IMR-90 (cell line): ENCODE measurements at regions not wholly inside any gene's neighbourhood (a gene's known extent, or its start where the extent isn't known, plus 50 kb on each side); places are given as distances from the start of the nearest gene placed in this dataset.

Experiments
- ATAC-seq: fragments of 200-7000 bp; cut with Tn5 transposase; 2 replicates; pipeline ENCODE4 v1.9.1; 2020; ENCODE audit warnings: low read depth, mild to moderate bottlenecking, moderate library complexity
- BruUV-seq: library from RNA; stranded (reverse); fragments of 400-500 nt; replicated peaks from 2 replicates; lab custom pipeline; 2021; lab: Mats Ljungman, UMichigan
- CTCF ChIA-PET: fragments of 300-600 bp; formaldehyde crosslinking; extraction: SDS; loops from one replicate; lab custom pipeline; 2021; ENCODE audit warnings: antibody characterized with exemption; lab: Yijun Ruan, JAX
- POLR2A ChIA-PET: fragments of 300-600 bp; sonication (Branson Sonifier 250); formaldehyde crosslinking; loops from one replicate; lab custom pipeline; 2022; ENCODE audit warnings: antibody characterized with exemption; ENCODE audit not compliant: unreplicated experiment; lab: Charles Lee
- DNase-seq: peaks from one replicate; pipeline ENCODE4 v3.0.0; 2013
- H2AFZ ChIP-seq: replicated peaks from 2 replicates; pipeline ENCODE3; 2013; ENCODE audit warnings: low read length, mild to moderate bottlenecking; ENCODE audit not compliant: poor library complexity
- H2AK5ac ChIP-seq: 2 replicates; pipeline ENCODE4 v1.6.1; 2013; ENCODE audit warnings: low read depth, low read length, inconsistent platforms
- H2AK9ac ChIP-seq: replicated peaks from 2 replicates; pipeline ENCODE3; 2013; ENCODE audit warnings: mild to moderate bottlenecking, low read depth, low read length, moderate library complexity; ENCODE audit not compliant: poor library complexity
- H2BK120ac ChIP-seq: 2 replicates; pipeline ENCODE4 v1.6.1; 2013; ENCODE audit warnings: low read depth, low read length, inconsistent platforms
- H2BK15ac ChIP-seq: 3 replicates; pipeline ENCODE4 v1.6.1; 2013; ENCODE audit warnings: low read depth, low read length, inconsistent platforms
- H2BK20ac ChIP-seq: 2 replicates; pipeline ENCODE4 v1.6.1; 2013; ENCODE audit warnings: low read depth, mild to moderate bottlenecking, inconsistent platforms, low read length, moderate library complexity
- H2BK5ac ChIP-seq: 2 replicates; pipeline ENCODE4 v1.6.1; 2013; ENCODE audit warnings: mild to moderate bottlenecking, low read depth, low read length, inconsistent platforms; ENCODE audit not compliant: poor library complexity, severe bottlenecking
- H3K14ac ChIP-seq: replicated peaks from 2 replicates; pipeline ENCODE4 v1.6.1; 2013; ENCODE audit warnings: low read depth, low read length, inconsistent platforms
- H3K18ac ChIP-seq: 2 replicates; pipeline ENCODE4 v1.6.1; 2013; ENCODE audit warnings: low read depth, low read length, control low read depth
- H3K23ac ChIP-seq: 2 replicates; pipeline ENCODE4 v1.6.1; 2013; ENCODE audit warnings: low read depth, low read length, inconsistent platforms
- H3K27ac ChIP-seq: 2 replicates; pipeline ENCODE4 v1.5.1; 2013; ENCODE audit warnings: mild to moderate bottlenecking, control low read depth, low read length; ENCODE audit not compliant: insufficient read depth
- H3K27me3 ChIP-seq: 2 replicates; pipeline ENCODE4 v1.6.1; 2013; ENCODE audit warnings: low read length; ENCODE audit not compliant: control insufficient read depth, insufficient read depth
- H3K36me3 ChIP-seq: 2 replicates; pipeline ENCODE4 v1.6.1; 2013; ENCODE audit warnings: low read length, mixed read lengths; ENCODE audit not compliant: control insufficient read depth, insufficient read depth
- H3K4ac ChIP-seq: 2 replicates; pipeline ENCODE4 v1.6.1; 2013; ENCODE audit warnings: low read depth, low read length, inconsistent platforms
- H3K4me1 ChIP-seq: 2 replicates; pipeline ENCODE4 v1.6.1; 2013; ENCODE audit warnings: low read length, mixed read lengths; ENCODE audit not compliant: control insufficient read depth, insufficient read depth
- H3K4me2 ChIP-seq: 2 replicates; pipeline ENCODE4 v1.6.1; 2013; ENCODE audit warnings: low read depth, mild to moderate bottlenecking, control low read depth, low read length, moderate library complexity
- H3K4me3 ChIP-seq: 2 replicates; pipeline ENCODE4 v1.5.1; 2013; ENCODE audit warnings: low read depth, mild to moderate bottlenecking, control low read depth, low read length, moderate library complexity; ENCODE audit not compliant: insufficient read depth
- H3K56ac ChIP-seq: 2 replicates; pipeline ENCODE4 v1.6.1; 2013; ENCODE audit warnings: low read length, inconsistent platforms; ENCODE audit not compliant: insufficient read depth; ENCODE audit errors: extremely low read depth
- H3K79me1 ChIP-seq, 2 experiments: 2 replicates each; pipeline ENCODE4 v1.6.1; 2013; ENCODE audit warnings: low read length in 2 of 2, inconsistent platforms in 1 of 2, low read depth in 1 of 2
- H3K9ac ChIP-seq: 2 replicates; pipeline ENCODE4 v1.6.1; 2013; ENCODE audit warnings: low read depth, low read length, control low read depth
- H3K9me1 ChIP-seq: 2 replicates; pipeline ENCODE4 v1.6.1; 2013; ENCODE audit warnings: low read length, inconsistent platforms; ENCODE audit not compliant: insufficient read depth
- H3K9me3 ChIP-seq: 2 replicates; pipeline ENCODE4 v1.6.1; 2013; ENCODE audit warnings: low read length; ENCODE audit not compliant: control insufficient read depth, insufficient read depth
- H4K20me1 ChIP-seq: 2 replicates; pipeline ENCODE4 v1.6.1; 2013; ENCODE audit warnings: low read length, inconsistent platforms; ENCODE audit not compliant: insufficient read depth
- H4K5ac ChIP-seq: 2 replicates; pipeline ENCODE4 v1.6.1; 2013; ENCODE audit warnings: mild to moderate bottlenecking, low read depth, low read length, control low read depth
- H4K8ac ChIP-seq, 2 experiments: 2 replicates each; pipeline ENCODE4 v1.6.1; 2013; ENCODE audit warnings: low read depth in 2 of 2, low read length in 2 of 2, control low read depth in 1 of 2, inconsistent platforms in 1 of 2
- H4K91ac ChIP-seq: 2 replicates; pipeline ENCODE4 v1.6.1; 2013; ENCODE audit warnings: low read depth, low read length, inconsistent platforms; ENCODE audit not compliant: insufficient read depth
- BHLHE40 ChIP-seq: fragments of 150-350 bp; IDR thresholded peaks from 2 replicates; pipeline ENCODE4 v1.6.1; 2016; ENCODE audit warnings: mild to moderate bottlenecking, low read depth, low read length
- CEBPB ChIP-seq: IDR thresholded peaks from 2 replicates; pipeline ENCODE4 v1.6.1; 2012; ENCODE audit warnings: low read depth, low read length, improper control_type of control experiment
- CHD1 ChIP-seq: IDR thresholded peaks from 2 replicates; pipeline ENCODE4 v1.6.1; 2012; ENCODE audit warnings: low read depth, low read length, improper control_type of control experiment
- CTCF ChIP-seq: conservative IDR thresholded peaks from 2 replicates; pipeline ENCODE4 v1.5.1; 2012; ENCODE audit warnings: mild to moderate bottlenecking, low read depth, low read length, improper control_type of control experiment
- ELK1 ChIP-seq: fragments of 150-350 bp; IDR thresholded peaks from 2 replicates; pipeline ENCODE4 v1.6.1; 2016; ENCODE audit warnings: low read depth, mild to moderate bottlenecking, low read length, moderate library complexity, borderline replicate concordance
- FOS ChIP-seq: fragments of 150-350 bp; IDR thresholded peaks from 2 replicates; pipeline ENCODE4 v1.6.1; 2016; ENCODE audit warnings: low read depth, low read length
- MAFK ChIP-seq: IDR thresholded peaks from 2 replicates; pipeline ENCODE4 v1.6.1; 2012; ENCODE audit warnings: low read depth, low read length, improper control_type of control experiment
- MAZ ChIP-seq: IDR thresholded peaks from 2 replicates; pipeline ENCODE4 v1.6.1; 2012; ENCODE audit warnings: low read depth, mild to moderate bottlenecking, low read length, improper control_type of control experiment, moderate library complexity, borderline replicate concordance
- MXI1 ChIP-seq: IDR thresholded peaks from 2 replicates; pipeline ENCODE4 v1.6.1; 2012; ENCODE audit warnings: low read depth, mild to moderate bottlenecking, low read length, moderate library complexity, borderline replicate concordance
- NFE2L2 ChIP-seq: fragments of 150-350 bp; IDR thresholded peaks from 2 replicates; pipeline ENCODE4 v1.6.1; 2016; ENCODE audit warnings: low read depth, mild to moderate bottlenecking, low read length
- POLR2A ChIP-seq: IDR thresholded peaks from 2 replicates; pipeline ENCODE4 v1.6.1; 2012; ENCODE audit warnings: mild to moderate bottlenecking, low read depth, low read length
- RAD21 ChIP-seq: IDR thresholded peaks from 2 replicates; pipeline ENCODE4 v1.6.1; 2012; ENCODE audit warnings: low read length, improper control_type of control experiment
- RCOR1 ChIP-seq: IDR thresholded peaks from 2 replicates; pipeline ENCODE4 v1.6.1; 2012; ENCODE audit warnings: mild to moderate bottlenecking, low read length, improper control_type of control experiment; ENCODE audit not compliant: insufficient replicate concordance
- RFX5 ChIP-seq: IDR thresholded peaks from 2 replicates; pipeline ENCODE4 v1.8.0; 2012; ENCODE audit warnings: low read depth, mild to moderate bottlenecking, low read length, moderate library complexity
- SMC3 ChIP-seq: fragments of 150-350 bp; IDR thresholded peaks from 2 replicates; pipeline ENCODE4 v1.6.1; 2016; ENCODE audit warnings: low read depth, mild to moderate bottlenecking, antibody characterized with exemption, low read length, moderate library complexity
- USF2 ChIP-seq: fragments of 150-350 bp; IDR thresholded peaks from 2 replicates; pipeline ENCODE4 v1.6.1; 2017; ENCODE audit warnings: mild to moderate bottlenecking, antibody characterized with exemption, low read length, low read depth
- WGBS, 2 experiments: methylation state at CpG; one replicate each; pipeline versions ENCODE4 v1.1.5 to v1.1.7; 2013; ENCODE audit warnings: missing lambda C conversion rate in 2 of 2; ENCODE audit not compliant: insufficient read length in 1 of 2; ENCODE audit errors: extremely low coverage in 2 of 2; 5-methylcytosine and 5-hydroxymethylcytosine counted together
- dilution Hi-C: fragments of 300-500 bp; cut with HindIII; formaldehyde crosslinking; loops from one replicate; pipeline ENCODE4 v1.14.3; 2018; ENCODE audit warnings: low sequenced_read_pairs; ENCODE audit not compliant: unreplicated experiment
- in situ Hi-C: fragments of 300-500 bp; cut with MboI; formaldehyde crosslinking; loops from 3 replicates; pipeline ENCODE4 v1.14.3; 2019; ENCODE audit warnings: low sequenced_read_pairs, inconsistent platforms, mixed read lengths
- intact Hi-C: fragments of 100-400 bp; cut with micrococcal nuclease; formaldehyde crosslinking; loops from 2 replicates; pipeline ENCODE4 v1.10.0; 2022

DNA sequence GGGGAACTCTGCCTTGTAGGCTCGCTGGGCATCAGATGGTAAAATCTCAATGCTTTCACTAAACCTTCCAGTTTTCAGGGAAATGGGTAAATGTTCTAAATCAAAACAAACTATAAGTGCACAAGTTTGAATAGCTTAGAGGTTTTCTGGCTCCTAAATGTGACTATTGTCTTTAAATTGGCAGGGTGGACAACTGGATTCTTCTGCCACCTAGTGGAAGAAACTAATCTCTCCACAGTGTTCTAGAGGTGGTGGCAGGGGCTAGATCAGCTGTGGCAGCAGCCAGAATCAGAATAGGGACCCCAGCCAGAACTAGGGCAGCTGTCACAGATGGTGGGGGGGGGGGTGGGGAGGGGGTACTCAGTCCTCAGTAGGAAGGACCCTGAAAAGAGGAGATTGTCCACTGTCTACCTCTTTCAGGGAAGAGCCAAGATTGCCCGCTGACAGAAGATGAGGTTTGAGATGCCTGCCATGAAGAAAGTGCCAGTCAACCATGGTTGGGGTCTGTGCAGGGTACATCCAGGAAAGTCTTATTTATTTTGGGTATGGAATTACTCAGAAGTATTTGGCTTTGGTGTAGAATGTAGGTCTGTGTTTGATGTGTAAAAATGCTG, 201.4 kb downstream of the CCNG2 start:
- Histone ChIP-seq H4K8ac (no peak overlapping the region), H3K27ac (no peak overlapping the region), H2BK5ac (no peak overlapping the region), H3K23ac (no peak overlapping the region), H3K9me3 (no peaks in the 10 kb centered on the region), H3K4me1 (no peaks in the 10 kb centered on the region), H3K79me1 (no peaks in the 10 kb centered on the region), H3K18ac (no peak overlapping the region), H3K14ac (no peak overlapping the region), H4K91ac (no peak overlapping the region), H2AFZ (no peak overlapping the region), H2BK20ac (no peak overlapping the region), H2BK15ac (no peak overlapping the region), H4K20me1 (no peaks in the 10 kb centered on the region), H2BK120ac (no peak overlapping the region), H3K4ac (no peak overlapping the region), H3K4me3 (no peak overlapping the region), H3K56ac (no peak overlapping the region), H3K9me1 (no peaks in the 10 kb centered on the region), H3K36me3 (no peaks in the 10 kb centered on the region), H3K27me3 (peaks cover 5% of the 10 kb centered on the region), H2AK5ac (no peak overlapping the region), H4K5ac (no peak overlapping the region), H3K4me2 (no peak overlapping the region), H3K9ac (no peak overlapping the region), H2AK9ac (no peak overlapping the region)
- POLR2A ChIA-PET, result no interaction called here
- no TSS peak for BruUV-seq
- no peak for TF ChIP-seq USF2
- TF ChIP-seq FOS, result no peak
- TF ChIP-seq RCOR1, result no peak
- no peak for TF ChIP-seq CEBPB
- TF ChIP-seq MXI1, result no peak
- peak; percentile 54 for TF ChIP-seq RAD21
- TF ChIP-seq CTCF, result peak; percentile 61
- no peak for TF ChIP-seq MAZ
- no peak for TF ChIP-seq RFX5
- TF ChIP-seq BHLHE40, result no peak
- TF ChIP-seq MAFK, result no peak
- no peak for TF ChIP-seq CHD1
- no peak for TF ChIP-seq POLR2A
- peak; percentile 55 for TF ChIP-seq SMC3
- no peak for TF ChIP-seq NFE2L2
- TF ChIP-seq ELK1, result no peak
- dilution Hi-C loops, result no loop called here
- in situ Hi-C loops, result no loop called here
- DNase-seq, result peak; percentile 40
- intact Hi-C loops, result loop anchor here (1.0 kb wide), 1 partner anchor 118 kb away; no protein-coding TSS in a partner anchor
- peak; percentile 85 for ATAC-seq
- CTCF ChIA-PET, result interaction anchor here (0.5 to 2.6 kb wide), 10 partner anchors 10 to 350 kb away, joined by 3 to 18 read pairs (median 4); no protein-coding TSS in a partner anchor
- no CpG with 5 or more reads among the region's 2 CpGs for WGBS, 2 experiments
